ENCODE measurements at regions not wholly inside any gene's neighbourhood (a gene's known extent, or its start where the extent isn't known, plus 50 kb on each side); places are given as distances from the start of the nearest gene placed in this dataset.

DNA sequence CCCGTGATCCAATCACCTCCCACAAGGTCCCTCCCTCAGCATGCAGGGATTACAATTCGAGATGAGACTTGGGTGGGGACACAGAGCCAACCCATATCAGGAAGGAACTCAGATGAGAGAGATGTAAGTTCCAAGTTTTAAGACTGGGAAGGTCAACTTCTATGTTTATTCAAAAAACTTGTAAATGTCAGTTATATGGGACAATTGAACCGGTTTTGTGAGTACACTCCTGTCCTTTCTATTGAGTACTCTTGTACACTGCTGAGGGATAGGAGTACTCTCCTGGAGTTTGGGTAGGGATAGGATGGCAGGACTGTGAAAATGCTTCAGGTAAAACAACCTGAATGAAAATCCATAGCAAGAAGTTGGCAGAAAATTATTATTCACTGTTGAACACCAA, 239.1 kb downstream of the ZNF674 start:
- TF ChIP-seq, protein P1, sequence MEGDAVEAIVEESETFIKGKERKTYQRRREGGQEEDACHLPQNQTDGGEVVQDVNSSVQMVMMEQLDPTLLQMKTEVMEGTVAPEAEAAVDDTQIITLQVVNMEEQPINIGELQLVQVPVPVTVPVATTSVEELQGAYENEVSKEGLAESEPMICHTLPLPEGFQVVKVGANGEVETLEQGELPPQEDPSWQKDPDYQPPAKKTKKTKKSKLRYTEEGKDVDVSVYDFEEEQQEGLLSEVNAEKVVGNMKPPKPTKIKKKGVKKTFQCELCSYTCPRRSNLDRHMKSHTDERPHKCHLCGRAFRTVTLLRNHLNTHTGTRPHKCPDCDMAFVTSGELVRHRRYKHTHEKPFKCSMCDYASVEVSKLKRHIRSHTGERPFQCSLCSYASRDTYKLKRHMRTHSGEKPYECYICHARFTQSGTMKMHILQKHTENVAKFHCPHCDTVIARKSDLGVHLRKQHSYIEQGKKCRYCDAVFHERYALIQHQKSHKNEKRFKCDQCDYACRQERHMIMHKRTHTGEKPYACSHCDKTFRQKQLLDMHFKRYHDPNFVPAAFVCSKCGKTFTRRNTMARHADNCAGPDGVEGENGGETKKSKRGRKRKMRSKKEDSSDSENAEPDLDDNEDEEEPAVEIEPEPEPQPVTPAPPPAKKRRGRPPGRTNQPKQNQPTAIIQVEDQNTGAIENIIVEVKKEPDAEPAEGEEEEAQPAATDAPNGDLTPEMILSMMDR (IDR thresholded peaks at IDR 0.05; ENCODE audit: borderline replicate concordance, insufficient read depth, low read depth, low read length): no peak
- H3K4me3 ChIP-seq (ENCODE audit: low read depth, low read length): no peak overlapping the region

DNA sequence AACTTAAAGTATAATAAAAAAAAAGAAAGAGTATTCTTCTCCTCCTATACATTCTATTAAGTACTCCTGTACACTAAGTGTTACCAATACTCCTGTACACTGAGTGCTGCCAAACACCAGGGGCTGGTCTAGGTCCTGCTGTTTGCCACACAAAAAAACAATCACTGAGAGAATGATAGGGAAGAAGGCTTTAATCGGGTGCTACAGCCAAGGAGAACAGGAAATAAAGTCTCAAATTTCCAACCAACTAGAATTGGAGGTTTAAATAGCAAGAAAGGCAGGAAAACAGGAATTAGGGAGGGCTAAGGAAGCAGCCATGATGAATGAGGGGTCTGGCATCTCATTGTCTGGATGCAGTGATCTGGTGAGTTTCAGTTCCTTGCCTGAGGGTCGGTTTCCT, 239.8 kb downstream of the ZNF674 start:
- TF ChIP-seq, protein P1 (IDR thresholded peaks at IDR 0.05; ENCODE audit: borderline replicate concordance, insufficient read depth, low read depth, low read length): no peak
- H3K4me3 ChIP-seq (ENCODE audit: low read depth, low read length): no peak overlapping the region

DNA sequence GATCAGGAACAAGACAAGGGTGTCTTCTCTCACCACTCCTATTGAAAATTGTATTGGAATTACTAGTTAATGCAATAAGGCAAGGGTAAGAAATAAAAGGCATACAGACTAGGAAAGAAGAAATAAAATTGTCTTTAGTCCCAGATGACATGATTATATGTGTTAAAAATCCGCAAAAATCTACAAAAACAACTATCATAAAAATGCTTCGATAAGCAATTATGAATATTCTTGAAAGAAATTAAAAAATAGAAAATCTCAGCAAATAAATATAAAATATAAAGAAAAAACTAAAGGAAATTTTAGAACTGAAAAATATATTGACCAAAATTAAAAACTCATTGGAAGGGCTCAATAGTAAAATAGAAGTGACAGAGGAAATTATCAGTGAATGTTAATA, 243.3 kb downstream of the ZNF674 start:
- TF ChIP-seq, protein P1 (IDR thresholded peaks at IDR 0.05; ENCODE audit: borderline replicate concordance, insufficient read depth, low read depth, low read length): no peak
- H3K4me3 ChIP-seq (ENCODE audit: low read depth, low read length): no peak overlapping the region

DNA sequence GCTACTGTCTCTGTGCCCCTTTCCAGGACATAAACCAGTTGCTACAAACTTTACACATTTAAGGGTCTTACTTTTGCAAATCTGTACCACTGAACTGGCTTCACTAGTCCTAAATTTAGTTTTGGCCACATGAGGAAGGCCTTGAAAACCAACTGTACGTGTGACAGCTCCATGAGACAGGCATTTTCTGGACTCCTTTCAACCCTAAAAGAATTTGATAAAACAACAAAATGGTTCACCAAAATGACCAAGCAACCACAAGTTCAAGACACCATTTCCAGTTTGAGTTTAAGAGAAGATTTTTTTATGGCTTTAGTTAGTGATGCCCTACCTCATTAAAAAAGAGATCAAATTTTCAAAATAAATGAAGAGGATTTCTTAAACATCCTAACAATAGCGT, 246.4 kb downstream of the ZNF674 start:
- H3K4me3 ChIP-seq (ENCODE audit: low read depth, low read length): no peak overlapping the region
- TF ChIP-seq, protein P1 (IDR thresholded peaks at IDR 0.05; ENCODE audit: borderline replicate concordance, insufficient read depth, low read depth, low read length): no peak

DNA sequence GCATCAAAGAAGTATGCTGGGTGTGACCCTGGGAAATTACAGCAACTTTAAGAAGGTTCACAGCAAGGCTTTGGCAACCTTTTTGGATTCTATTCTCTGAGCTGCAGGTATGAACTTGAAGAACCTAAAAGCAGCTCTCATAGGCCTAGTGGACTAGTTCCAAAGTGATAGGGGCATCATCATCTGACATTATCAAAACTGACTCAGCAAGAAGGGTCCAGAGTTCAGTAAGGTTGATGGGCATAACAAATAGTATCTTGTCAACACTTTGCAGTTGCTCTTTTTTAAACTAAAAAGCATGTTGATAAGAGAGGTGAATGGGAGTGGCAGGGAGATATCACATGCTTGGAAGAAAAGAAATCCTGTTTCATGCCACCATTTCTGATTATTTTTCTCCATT, 249.3 kb downstream of the ZNF674 start:
- TF ChIP-seq, protein P1 (IDR thresholded peaks at IDR 0.05; ENCODE audit: borderline replicate concordance, insufficient read depth, low read depth, low read length): no peak
- no peak overlapping the region for H3K4me3 ChIP-seq (ENCODE audit: low read depth, low read length)

DNA sequence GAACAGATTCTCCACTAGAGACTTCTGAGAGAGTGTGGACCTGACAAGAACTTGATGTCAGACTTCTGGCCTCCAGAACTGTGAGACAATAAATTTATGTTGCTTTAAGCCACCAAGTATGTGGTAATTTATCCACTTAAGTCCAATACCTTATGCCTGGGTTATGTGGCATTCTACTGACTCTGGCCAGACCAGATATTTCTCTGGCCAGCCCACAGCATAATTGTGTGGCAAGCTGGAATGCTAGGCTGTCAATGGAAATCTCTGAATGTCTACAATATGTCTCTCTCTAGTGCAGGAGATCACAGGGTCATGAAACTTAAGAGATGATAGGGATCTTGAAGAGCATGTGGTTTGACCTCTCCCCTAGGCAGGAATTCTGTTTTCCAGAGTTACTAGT, 251.0 kb downstream of the ZNF674 start:
- H3K4me3 ChIP-seq (ENCODE audit: low read depth, low read length): no peak overlapping the region
- TF ChIP-seq, protein P1 (IDR thresholded peaks at IDR 0.05; ENCODE audit: borderline replicate concordance, insufficient read depth, low read depth, low read length): no peak

DNA sequence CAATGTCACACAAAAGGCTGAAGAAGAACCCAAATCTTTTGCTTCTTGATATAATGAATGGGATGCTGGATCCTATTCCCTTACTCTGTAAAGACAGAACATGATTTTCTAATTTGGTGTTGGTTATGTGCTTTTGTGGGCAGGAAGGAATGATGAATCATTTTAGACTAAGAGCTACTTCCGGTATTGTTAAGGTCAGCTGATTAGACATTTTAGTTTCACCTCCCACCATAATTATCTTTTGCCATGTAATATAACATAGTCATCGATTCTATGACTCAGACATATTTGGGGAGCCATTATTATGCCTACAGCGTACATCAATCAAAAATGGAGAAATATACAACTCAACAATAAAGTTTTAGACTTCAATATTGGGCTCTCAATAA, 265.3 kb downstream of the ZNF674 start:
- H3K4me3 ChIP-seq (ENCODE audit: low read depth, low read length): no peak overlapping the region
- TF ChIP-seq, protein P1 (IDR thresholded peaks at IDR 0.05; ENCODE audit: borderline replicate concordance, insufficient read depth, low read depth, low read length): no peak
